Activated T-cell treated with anti-CD3 and anti-CD28 coated beads for 4 hours (primary cell): ENCODE measurements at regions not wholly inside any gene's neighbourhood (a gene's known extent, or its start where the extent isn't known, plus 50 kb on each side); places are given as distances from the start of the nearest gene placed in this dataset.

Source experiments
- DNase-seq: peaks from one replicate; pipeline ENCODE4 v3.0.0-alpha.2; 2020

DNA sequence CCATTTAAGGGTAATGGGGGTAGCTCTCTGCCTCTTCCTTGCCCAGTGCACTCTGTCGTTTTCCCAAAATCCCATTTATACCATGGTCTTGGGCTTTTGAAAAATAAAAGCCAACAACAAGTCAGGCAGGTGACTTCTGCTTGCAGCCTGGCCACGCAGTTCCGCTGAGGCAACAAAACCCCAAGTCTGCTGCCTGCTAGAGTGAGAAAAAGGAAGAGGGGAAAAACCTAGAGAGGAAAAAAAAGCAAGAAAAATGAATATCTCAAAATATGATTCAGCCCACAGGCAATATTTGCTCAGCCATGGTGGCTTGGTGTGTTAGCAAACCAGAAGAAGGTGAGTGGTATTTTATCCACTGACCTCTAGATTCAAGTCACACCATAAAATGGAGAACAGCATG, 148.2 kb upstream of the FSTL4 start:
- no peak for DNase-seq

DNA sequence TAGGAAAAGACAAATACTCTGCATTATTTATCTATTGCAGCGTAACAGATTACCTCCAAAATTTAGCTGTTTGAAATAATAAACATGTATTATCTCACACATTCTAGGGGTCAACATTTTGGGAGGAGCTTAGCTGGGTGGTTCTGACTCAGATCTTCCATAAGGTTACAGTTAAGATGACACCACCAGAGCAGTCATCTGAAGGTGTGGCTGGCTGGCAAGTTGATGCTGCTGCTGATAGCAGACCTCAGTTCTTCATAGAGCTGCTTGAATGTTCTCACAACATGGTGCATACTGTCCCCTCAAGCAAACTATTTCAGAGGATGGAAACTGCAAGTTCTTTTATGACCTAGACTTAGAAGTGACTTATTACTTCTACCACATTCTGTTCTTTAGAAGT, 146.3 kb upstream of the FSTL4 start:
- no peak for DNase-seq

DNA sequence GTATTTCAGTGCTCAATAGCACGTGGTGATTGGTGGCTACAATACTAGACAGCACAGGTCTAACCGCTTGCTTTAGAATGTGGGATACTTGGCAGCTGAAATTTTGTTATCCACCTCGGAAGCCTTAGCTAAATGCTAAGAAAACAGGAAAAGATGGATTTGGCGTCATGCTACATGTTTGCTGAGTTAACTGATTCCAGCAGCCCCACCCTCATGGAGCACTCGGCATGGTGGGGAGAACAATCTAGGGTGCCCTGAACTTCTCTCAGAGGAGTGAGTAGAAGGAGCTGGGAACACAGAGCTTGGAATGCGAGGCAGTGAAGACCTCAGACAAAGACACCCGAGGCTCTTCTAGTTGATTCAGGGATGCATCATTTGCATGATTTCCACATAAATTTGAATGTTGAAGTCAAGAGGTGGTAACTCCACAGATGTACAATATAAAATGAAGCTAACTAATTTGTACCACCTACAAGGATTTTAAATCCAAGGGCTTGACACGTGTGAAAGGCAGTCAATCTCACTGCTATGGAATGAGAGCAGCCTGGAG, 145.1 kb upstream of the FSTL4 start:
- no peak for DNase-seq

DNA sequence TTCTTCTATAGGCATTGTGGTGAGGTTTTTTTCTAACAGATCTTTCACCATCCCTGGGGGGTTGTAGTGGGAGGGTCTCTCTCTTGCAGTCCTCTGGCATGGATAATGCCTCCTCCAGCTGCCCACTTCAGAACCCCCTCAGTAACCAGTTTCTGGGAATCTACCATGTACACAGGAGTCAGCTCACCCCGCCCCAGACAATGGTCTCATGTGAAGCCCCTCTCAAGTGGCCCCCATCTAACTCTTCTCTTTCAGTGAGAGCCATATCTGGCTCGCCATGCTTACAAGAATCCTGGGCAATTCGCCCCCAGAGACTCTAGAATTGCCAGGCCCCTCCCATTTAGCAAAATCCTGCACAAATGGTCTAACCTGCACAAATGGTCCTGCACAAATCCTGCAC, 144.4 kb upstream of the FSTL4 start:
- no peak for DNase-seq

DNA sequence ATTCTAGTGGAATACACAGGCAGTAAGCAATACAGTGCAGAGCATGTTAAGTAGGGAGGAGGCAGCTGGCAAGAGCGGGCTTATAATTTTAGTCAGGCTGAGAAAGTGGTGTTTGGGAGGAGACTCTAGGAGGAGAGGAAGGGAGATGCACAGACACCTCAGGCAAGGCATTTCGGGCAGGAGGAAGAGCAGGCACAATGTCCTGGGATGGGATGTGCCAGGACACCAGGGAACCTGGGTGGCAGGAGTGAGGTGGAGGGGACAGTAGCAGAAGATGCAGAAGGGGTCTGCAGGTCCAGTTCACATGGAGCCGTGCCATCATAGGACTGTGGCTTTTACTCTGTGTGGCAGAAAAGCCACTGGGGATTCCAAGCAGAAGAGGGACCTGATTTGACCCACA, 143.7 kb upstream of the FSTL4 start:
- no peak for DNase-seq

DNA sequence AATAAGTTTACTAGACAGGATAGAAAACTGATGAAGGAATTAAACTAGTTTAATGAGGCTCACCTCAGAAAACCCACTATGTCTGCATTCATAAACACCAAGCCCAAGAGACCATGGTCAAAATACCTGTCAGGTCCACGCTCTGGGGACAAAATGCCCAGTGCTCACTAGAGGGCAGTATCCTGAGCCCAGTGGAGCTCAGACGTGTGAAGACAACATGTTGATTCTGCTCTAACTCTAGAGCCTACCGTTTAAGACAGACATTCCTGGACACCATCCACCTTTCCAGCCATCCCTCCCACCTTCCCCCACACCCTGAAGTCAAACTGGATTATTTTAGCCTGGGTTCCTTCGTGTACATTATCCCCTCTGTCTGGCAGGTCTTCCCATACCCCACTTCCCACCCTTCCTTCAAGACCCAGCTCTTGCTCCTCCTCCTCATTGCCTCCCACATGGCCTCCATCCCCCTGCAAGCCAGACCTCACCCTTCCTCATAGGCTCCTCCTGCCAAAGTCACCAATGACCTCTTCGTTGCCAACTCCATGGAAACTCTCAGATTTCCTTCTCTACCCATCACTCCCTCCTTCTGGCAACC, 142.3 kb upstream of the FSTL4 start:
- DNase-seq, result no peak

DNA sequence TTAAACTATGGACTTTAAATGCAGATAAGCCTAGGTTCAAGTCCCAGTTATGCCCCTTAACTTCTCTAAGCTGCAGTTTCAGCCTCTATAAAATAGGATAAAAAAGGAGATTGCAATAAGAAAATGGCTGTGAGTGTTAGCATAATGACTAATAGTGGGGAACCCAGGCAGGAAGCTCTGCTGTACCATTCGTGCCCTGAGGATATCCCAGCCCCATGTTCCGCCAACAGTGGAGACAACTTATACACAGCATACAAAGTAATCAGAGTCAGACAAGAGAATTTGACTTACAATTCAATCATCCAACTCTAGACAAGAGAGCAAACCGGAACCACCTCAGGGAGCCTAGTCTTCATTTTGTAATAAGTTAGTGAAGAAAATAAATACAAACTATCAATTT, 141.5 kb upstream of the FSTL4 start:
- DNase-seq, result no peak

DNA sequence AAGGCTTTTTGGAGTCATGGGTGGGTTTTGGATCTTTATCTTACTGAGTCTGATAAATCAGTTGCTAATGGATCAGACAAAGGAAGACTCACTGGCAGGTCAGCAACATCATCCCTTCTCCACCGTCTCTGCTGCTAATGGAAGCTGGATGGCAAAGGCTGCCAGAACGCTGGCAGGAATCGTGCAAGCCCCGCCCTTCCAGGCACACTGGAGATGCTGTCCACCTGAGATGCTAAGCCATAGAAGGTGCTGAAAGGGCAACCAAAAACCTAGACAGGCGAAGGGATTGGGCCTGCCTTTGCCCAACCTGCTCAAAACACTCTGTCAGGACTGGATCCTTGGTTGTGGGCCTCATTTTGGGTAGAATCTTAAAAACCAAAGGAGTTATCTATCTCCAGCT, 139.5 kb upstream of the FSTL4 start:
- no peak for DNase-seq

DNA sequence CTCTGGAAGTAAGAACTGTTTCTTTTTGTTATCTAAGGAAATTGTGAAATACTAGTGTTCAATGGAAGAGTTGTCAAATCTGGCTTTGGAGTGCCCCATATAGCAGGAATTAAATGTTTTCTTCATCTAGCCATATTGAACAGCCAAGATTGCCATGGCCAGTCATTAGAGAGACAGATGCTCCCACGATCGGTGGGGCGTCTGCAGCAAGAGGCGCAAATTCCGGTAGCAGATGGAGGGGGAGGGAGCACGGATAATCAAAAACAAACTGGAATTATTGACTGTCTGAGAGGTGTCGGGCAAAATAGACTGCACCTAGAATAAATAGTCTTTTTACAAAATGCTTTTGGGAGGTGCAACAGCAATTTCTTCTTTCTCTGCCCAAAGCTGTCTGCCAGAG, 139.1 kb upstream of the FSTL4 start:
- no peak for DNase-seq

DNA sequence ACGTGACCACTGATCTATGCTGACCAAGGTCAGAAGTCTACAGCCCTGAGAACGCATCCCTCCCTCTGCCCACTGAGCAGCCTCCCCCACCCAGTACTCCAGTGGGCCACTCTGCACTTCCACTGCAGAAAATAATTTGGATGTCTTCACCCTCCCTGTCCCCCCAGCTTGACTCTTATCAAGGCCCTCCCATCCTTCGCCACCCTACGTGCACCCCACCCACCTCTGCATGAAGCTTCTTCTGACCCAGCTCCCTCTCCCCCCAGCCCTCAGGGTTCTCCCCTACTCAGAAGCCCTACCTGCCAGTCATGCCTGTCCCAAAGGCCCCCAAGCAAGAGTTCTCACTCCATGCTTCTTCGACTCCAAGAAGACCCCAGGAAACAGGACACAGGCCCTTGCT, 138.5 kb upstream of the FSTL4 start:
- no peak for DNase-seq

DNA sequence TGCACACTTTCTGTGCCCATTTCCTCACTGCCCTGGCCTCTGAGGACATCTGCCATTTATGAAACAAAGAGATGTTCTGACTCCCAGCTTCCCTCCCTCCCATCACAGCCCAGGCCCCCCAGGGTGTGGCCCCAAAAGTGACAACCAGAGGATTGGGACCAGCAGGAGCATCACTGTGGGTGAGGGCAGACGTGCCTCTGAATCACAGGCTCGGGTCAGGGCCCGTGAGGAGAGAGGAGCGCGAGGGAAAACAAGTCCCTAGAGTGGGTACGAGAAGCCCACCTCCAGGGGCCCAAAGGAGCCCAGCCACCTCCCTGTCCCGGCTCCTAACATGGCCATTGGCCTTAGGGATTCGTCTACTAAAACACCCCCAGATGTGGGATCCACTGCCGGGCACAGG, 138.0 kb upstream of the FSTL4 start:
- no peak for DNase-seq

DNA sequence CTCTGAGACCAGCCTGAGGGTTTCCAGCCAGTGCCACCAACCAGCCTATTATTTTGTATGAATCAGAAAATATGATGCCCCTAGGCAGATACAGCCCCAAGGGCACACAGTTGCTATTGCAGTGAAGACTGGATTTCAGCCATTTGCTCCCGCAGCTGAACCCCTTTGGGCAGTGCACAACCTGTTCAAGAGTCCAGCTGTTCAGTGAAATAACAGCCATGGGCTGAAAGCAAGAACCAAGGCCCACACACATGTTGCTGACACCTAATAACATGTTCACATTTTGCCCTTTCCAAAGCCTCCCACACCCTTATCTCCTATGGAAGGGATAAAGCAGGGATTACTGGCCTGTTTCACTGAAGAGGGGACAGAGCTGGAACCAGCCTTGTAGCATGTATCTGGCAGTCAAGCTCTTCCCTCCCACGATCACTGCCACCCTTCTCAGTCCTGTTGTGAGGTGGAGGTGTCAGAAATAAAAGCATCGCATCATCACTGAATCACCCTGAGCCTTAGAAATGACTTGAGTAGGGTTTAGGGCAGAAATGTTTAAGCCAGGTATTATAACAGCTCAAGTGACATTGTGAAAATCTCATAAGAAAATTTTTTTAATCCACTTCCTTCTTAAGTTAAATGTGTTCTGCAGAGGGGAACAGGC, 137.1 kb upstream of the FSTL4 start:
- no peak for DNase-seq

DNA sequence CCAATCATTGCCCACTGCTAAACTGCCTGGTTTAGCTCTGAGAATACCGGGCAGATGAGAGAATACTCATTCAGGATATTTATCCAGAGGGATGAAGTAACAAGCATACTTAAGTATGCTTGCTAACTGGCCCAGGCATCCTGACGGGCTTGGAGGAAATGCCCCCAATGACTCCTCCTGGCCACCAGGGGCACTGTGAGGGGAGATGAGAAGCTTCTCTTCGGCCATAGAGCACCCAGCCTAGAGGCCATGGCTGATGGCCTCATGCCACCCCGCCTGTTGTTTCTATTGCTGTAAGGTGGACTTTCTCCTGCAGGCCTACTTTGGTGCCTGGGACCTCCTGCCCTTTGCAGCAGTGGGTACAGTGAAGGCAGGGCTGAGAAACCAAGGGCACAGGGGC, 134.5 kb upstream of the FSTL4 start:
- no peak for DNase-seq

DNA sequence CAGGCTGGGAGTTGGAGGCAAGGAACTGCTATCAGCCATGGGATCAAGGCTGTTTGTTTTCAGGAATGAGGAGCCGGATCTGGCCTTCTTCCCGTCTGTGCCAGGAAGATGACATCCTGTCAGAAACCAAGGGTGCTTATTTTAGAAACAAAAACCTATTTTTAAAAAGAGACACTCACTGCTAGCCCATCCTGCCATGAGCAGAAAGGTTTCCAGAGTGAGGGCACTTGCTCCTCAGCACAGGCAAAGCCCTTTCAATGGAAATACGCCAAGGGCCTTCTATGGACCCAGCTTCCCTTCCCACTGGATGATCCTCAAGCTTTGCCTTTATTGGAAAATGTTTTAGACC, 132.6 kb upstream of the FSTL4 start:
- DNase-seq, result no peak

DNA sequence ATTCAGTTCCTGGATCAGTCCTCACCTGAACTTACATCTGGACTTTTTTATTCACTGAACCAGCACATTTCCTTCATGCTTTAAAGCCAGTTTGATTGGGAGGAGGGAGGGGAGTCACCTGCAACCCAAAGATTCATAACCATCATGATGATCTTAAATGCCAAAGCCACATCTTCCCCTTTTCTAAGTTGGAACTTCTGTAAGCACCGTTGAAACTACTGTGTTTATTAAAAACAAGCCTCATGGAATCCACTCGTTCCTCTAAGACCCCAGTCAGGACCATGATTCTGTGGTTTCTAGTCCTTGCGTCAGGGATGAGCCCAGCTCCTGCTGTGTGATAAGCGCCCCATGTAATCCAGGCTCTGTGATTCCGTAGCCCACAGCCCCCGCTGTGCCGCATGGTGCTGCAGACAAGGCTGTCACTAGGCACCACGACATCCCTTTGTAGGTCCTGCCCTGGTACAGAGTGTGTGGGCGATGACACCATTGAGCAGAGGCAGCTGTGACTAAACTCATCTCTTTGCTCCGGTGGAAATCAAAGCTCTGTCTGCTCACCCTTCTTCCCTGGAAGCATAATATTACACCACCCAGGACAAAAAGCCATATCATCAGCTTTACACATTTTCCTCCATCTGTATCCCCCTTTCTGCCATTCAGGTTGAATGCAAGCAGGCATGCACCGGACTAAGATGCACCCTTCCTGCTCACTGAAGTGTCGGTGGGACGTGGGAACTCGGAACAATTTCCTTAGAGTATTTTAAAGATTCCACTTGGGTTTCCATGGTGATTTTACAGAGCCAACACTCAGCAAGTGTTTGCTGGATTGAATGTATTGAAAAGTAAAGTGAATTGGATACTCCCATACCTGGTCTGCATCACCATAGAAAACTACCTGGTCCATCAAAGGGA, 132.0 kb upstream of the FSTL4 start:
- no peak for DNase-seq

DNA sequence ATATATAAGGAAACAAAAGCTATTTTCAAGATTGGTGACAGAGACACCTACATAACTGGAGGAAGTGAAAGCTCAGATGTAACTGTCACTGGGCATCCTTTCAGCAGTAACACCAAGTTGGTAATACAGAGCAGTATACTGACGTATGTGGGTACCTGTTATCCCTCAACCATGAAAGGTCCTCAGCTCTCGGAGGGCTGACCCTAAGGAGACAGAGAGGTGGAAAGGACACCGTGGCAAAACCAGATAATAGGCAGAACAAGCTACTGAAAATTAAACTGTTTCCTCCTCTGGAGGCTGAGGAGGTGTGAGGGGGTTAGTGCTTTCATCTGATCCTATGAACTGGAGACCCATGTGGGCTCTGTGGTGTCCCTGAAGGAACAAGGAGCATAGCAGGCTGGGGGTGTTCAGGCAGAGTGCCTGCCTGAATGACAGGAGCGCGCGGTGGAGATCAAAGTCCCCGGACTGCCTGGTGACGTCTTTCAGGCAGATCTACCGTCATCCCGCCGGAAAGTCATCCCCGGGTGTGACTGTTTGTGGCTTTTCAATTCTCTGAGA, 130.2 kb upstream of the FSTL4 start:
- no peak for DNase-seq

DNA sequence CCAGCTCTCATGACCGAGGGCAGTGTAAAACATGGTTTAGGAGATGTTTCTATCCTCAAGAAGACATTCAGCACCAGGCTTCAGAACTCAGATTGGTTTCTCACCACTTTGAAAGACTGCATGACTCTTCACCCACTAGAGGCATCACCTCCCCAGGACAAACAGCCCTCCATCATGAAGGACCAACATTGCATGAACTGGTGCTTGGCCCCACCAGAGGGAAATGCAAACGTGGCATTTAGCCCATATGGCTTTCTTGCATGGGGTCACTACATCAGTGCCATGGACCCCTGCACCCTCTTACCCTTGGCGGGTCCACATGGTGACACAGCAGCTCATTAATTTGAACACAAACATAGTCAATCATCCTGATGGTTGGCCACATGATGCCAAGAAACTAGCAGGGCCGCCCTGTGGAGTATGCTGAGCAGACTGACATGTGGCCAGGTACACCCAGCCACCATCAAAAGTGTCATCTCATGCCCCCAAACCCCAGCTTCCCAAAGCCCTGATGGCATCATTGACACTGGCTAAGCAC, 129.5 kb upstream of the FSTL4 start:
- DNase-seq, result no peak

DNA sequence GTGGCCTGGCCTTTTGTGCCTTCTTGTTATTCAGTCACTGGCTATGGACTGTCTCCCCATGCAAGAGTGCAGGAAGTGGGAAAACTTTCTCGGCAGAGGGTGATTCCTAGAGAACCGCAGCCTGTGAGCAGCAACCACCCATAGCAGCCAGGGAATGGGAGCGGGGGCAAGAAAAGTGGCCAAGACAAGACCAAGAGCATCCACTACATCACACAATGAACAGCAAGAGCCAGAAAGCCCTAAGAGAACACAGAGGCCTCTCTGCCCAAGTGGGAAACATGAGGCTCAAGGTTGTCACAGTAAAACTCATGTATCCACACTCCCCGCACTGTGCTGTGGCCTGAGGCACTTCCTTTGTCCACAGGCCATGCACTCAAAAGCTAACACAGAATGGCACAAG, 129.1 kb upstream of the FSTL4 start:
- no peak for DNase-seq

DNA sequence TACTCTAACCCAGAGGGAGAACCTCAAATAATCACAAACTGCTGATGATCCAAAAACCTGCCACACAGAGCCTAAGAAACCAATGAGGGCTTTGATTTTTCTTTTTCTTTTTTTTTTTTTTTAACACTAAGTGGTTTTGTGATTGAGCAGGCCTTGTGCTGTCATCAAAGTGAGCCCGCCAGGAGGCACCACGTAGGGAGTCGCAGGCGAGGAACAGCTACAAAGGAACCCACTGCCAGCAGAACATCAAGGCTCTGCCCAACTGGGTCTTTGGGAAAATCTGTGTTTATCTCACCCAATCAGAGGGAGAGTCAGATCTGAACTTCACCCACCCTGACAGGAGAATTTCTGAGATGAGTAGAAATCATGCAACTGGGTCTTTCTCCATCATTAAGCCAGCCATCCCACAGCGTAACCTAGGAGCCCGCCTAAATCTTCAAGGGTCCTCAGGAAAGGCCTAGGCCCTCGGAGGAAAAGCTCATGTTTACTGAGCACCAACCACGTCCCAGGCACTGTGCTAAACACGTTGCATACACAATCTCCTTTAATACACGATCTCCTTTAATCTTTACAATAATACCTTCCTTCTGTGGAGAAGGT, 126.9 kb upstream of the FSTL4 start:
- DNase-seq, result no peak

DNA sequence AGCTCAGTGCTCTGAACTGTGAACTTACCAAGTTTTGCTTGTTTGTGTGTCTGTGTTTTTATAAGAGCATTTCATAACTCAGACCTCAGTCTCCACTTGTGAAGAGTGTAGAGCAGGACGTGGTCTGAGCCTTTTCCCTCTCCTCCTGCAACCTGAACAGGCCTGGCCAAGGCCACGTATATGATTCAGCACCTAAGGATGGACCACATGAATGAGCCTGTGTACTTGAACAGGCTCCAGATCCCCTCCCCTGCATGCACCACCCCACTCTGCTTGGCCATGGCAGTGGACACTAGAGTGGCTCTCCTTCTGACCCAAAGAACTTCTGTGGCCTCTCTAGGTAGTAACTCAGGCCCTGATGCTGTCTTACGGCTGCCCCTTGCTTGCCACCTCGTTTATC, 125.9 kb upstream of the FSTL4 start:
- DNase-seq, result no peak

DNA sequence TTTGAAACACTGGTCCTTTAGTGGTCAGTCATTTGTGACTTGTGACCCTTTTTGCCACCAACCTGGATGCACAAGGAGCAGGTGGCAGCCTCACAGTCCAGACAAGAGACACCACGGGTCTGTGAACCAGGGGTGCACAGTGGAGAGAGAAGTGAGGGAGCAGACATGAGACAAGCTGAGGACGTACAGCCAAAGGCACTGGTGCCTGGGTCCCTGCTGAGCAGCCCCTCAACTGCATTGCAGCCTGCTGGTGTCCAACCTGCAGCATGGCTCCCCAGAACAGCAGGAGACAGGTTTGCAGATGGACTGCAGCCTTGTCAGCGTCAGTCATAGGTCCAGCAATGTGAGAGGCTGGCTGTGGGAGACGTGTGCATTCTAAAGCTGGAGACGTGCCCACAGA, 124.2 kb upstream of the FSTL4 start:
- no peak for DNase-seq

DNA sequence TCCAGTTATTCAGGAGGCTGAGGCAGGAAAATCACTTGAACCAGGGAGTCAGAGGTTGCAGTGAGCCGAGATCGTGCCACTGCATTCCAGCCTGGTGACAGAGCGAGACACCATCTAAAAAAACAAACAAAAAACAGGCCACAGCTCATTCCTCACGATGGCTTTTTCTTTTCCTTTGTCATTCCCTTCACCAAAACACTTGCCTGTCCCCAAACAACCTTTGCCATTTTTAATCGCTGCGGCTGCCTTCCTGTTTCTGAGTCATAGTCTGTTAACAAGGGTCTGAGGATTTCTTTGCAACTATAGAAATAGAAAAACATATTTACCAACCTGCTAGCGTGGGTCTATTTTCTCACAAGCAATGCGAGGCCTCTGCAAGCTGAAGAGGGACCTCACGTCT, 123.0 kb upstream of the FSTL4 start:
- DNase-seq, result no peak

DNA sequence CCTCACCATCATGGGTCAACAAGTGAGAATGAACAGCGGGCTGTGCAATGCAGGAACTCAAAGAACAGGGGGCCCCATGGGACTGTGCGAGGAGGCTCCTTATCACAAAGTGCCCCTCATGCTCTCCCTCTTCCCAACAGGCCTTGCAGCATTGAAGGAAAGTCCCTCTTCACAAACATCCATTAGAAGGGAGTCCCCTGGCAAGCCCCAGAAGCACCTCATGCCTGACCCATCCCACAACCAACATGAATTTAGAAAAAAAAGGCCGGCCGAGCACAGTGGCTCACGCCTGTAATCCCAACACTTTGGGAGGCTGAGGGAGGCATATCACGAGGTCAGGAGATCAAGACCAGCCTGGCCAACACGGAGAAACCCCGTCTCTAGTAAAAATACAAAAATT, 122.6 kb upstream of the FSTL4 start:
- DNase-seq, result no peak
